SK-N-SH (cell line): ENCODE measurements at regions not wholly inside any gene's neighbourhood (a gene's known extent, or its start where the extent isn't known, plus 50 kb on each side); places are given as distances from the start of the nearest gene placed in this dataset.

Experiments used
- CTCF ChIA-PET: fragments of 300-600, 350-600 bp; formaldehyde crosslinking; extraction: SDS; loops from one replicate; lab custom pipeline; 2021; lab: Yijun Ruan, JAX
- POLR2A ChIA-PET: fragments of 350-600 bp; sonication (Branson Sonifier 250); formaldehyde crosslinking; extraction: SDS; loops from one replicate; lab custom pipeline; 2020; ENCODE audit warnings: antibody characterized with exemption, inconsistent platforms; lab: Yijun Ruan, JAX
- DNase-seq: peaks from one replicate; pipeline ENCODE4 v3.0.0; 2012
- H2AFZ ChIP-seq: fragments of 200-600 bp; sonication (generic); 2 replicates; pipeline ENCODE4 v1.8.1; 2016; ENCODE audit warnings: antibody characterized with exemption, mild to moderate bottlenecking, low read depth
- H3F3A ChIP-seq: fragments of 200-600 bp; sonication (generic); replicated peaks from 2 replicates; pipeline ENCODE3; 2016; ENCODE audit warnings: antibody characterized with exemption, mild to moderate bottlenecking; ENCODE audit not compliant: insufficient read depth
- H3K27ac ChIP-seq, 2 experiments: fragments of 200-500 bp in 1 of 2; fragments of 200-600 bp in 1 of 2; sonication (Bioruptor generic) in 1 of 2; sonication (generic), shearing (Covaris generic) in 1 of 2; 2 replicates each; pipeline versions ENCODE4 v1.5.1 to v1.6.1; 2014 to 2016; ENCODE audit warnings: low read depth in 2 of 2, inconsistent platforms in 1 of 2, low read length in 1 of 2, mild to moderate bottlenecking in 1 of 2, mixed read lengths in 1 of 2
- H3K27me3 ChIP-seq: fragments of 200-600 bp; sonication (generic), shearing (Covaris generic); 2 replicates; pipeline ENCODE4 v1.6.1; 2016; ENCODE audit warnings: mixed run types; ENCODE audit not compliant: insufficient read depth
- H3K36me3 ChIP-seq, 2 experiments: fragments of 200-500 bp in 1 of 2; fragments of 200-600 bp in 1 of 2; sonication (Bioruptor generic) in 1 of 2; sonication (generic) in 1 of 2; replicated peaks in 1 of 2; 2 replicates each; pipeline versions ENCODE3 to v1.5.1; 2014 to 2016; ENCODE audit warnings: low read length in 1 of 2, mild to moderate bottlenecking in 1 of 2; ENCODE audit not compliant: insufficient read depth in 2 of 2, control insufficient read depth in 1 of 2
- H3K4me1 ChIP-seq, 2 experiments: fragments of 200-500 bp in 1 of 2; fragments of 200-600 bp in 1 of 2; sonication (Bioruptor generic) in 1 of 2; sonication (generic), shearing (Covaris generic) in 1 of 2; 2 replicates each; pipeline versions ENCODE4 v1.5.1 to v1.6.1; 2014 to 2016; ENCODE audit warnings: low read depth in 1 of 2, low read length in 1 of 2, mixed run types in 1 of 2; ENCODE audit not compliant: insufficient read depth in 2 of 2, control insufficient read depth in 1 of 2
- H3K4me2 ChIP-seq: fragments of 200-600 bp; sonication (generic), shearing (Covaris generic); 2 replicates; pipeline ENCODE4 v1.6.1; 2017; ENCODE audit warnings: mixed run types
- H3K4me3 ChIP-seq, 2 experiments: fragments of 200-500 bp in 1 of 2; fragments of 200-600 bp in 1 of 2; sonication (Bioruptor generic) in 1 of 2; sonication (generic), shearing (Covaris generic) in 1 of 2; 2 replicates each; pipeline versions ENCODE4 v1.5.1 to v1.8.1; 2014 to 2016; ENCODE audit warnings: low read depth in 2 of 2, inconsistent platforms in 1 of 2, low read length in 1 of 2, mild to moderate bottlenecking in 1 of 2, mixed read lengths in 1 of 2, moderate library complexity in 1 of 2
- H3K79me2 ChIP-seq: fragments of 200-600 bp; sonication (generic); 2 replicates; pipeline ENCODE4 v1.8.1; 2017; ENCODE audit warnings: mild to moderate bottlenecking; ENCODE audit not compliant: insufficient read depth
- H3K9ac ChIP-seq: fragments of 200-600 bp; sonication (generic); 2 replicates; pipeline ENCODE4 v1.6.1; 2017; ENCODE audit warnings: mixed run types
- H3K9me2 ChIP-seq: fragments of 200-600 bp; sonication (generic); 2 replicates; pipeline ENCODE4 v1.6.1; 2017; ENCODE audit warnings: mixed run types
- H3K9me3 ChIP-seq: fragments of 200-600 bp; sonication (generic); 2 replicates; pipeline ENCODE4 v1.6.1; 2017; ENCODE audit warnings: mixed run types, mild to moderate bottlenecking, moderate library complexity
- H4K20me1 ChIP-seq: fragments of 200-600 bp; sonication (generic); 2 replicates; pipeline ENCODE4 v1.6.1; 2017; ENCODE audit warnings: mild to moderate bottlenecking, mixed run types; ENCODE audit not compliant: insufficient read depth
- CHD2 ChIP-seq: fragments of 150-350 bp; IDR thresholded peaks from 2 replicates; pipeline ENCODE4 v1.6.1; 2018; ENCODE audit warnings: low read length; ENCODE audit not compliant: partially characterized antibody
- CTCF ChIP-seq: fragments of 200-600 bp; sonication (generic); IDR thresholded peaks from 2 replicates; pipeline ENCODE4 v1.6.1; 2017; ENCODE audit warnings: antibody characterized with exemption, mild to moderate bottlenecking, moderate library complexity
- EZH2phosphoT487 ChIP-seq: fragments of 200-600 bp; sonication (generic); IDR thresholded peaks from 2 replicates; pipeline ENCODE4 v1.6.1; 2017; ENCODE audit warnings: low read depth, mixed run types, mild to moderate bottlenecking, antibody characterized with exemption, moderate library complexity, borderline replicate concordance
- FOSL2 ChIP-seq: IDR thresholded peaks from 2 replicates; pipeline ENCODE4 v1.4.0; 2012; ENCODE audit warnings: low read depth, mild to moderate bottlenecking, moderate library complexity, borderline replicate concordance
- FOXM1 ChIP-seq: IDR thresholded peaks from 2 replicates; pipeline ENCODE4 v1.4.0; 2012; ENCODE audit warnings: low read depth, mild to moderate bottlenecking
- IRF3 ChIP-seq: fragments of 150-350 bp; IDR thresholded peaks from 2 replicates; pipeline ENCODE4 v1.6.1; 2016; ENCODE audit warnings: mild to moderate bottlenecking, low read depth, low read length
- JUND ChIP-seq: IDR thresholded peaks from 2 replicates; pipeline ENCODE4 v1.4.0; 2012
- MEF2A ChIP-seq: IDR thresholded peaks from 2 replicates; pipeline ENCODE4 v1.4.0; 2012; ENCODE audit warnings: low read depth, borderline replicate concordance
- MXI1 ChIP-seq: IDR thresholded peaks from 2 replicates; pipeline ENCODE4 v1.6.1; 2012; ENCODE audit warnings: mild to moderate bottlenecking, low read depth, low read length, improper control_type of control experiment
- RFX5 ChIP-seq: IDR thresholded peaks from 2 replicates; pipeline ENCODE4 v1.6.1; 2012; ENCODE audit warnings: mild to moderate bottlenecking, improper control_type of control experiment, low read length
- RXRA ChIP-seq: IDR thresholded peaks from 2 replicates; pipeline ENCODE4 v1.4.0; 2012; ENCODE audit warnings: low read depth, mild to moderate bottlenecking, borderline replicate concordance
- TAF1 ChIP-seq: IDR thresholded peaks from 2 replicates; pipeline ENCODE4 v1.6.1; 2012; ENCODE audit warnings: low read depth, mild to moderate bottlenecking, low read length, moderate library complexity, borderline replicate concordance
- USF1 ChIP-seq: IDR thresholded peaks from 2 replicates; pipeline ENCODE4 v1.4.0; 2012; ENCODE audit warnings: low read depth, borderline replicate concordance
- WGBS: methylation state at CpG from one replicate; pipeline ENCODE4 v1.1.6; 2017; ENCODE audit warnings: low lambda C conversion rate; 5-methylcytosine and 5-hydroxymethylcytosine counted together
- TF ChIP-seq, protein P1 (sequence below): IDR thresholded peaks from 2 replicates; pipeline ENCODE4 v1.4.0; 2012; ENCODE audit warnings: low read depth, borderline replicate concordance
- TF ChIP-seq, protein P2 (sequence below): IDR thresholded peaks from 2 replicates; pipeline ENCODE4; 2012

DNA sequence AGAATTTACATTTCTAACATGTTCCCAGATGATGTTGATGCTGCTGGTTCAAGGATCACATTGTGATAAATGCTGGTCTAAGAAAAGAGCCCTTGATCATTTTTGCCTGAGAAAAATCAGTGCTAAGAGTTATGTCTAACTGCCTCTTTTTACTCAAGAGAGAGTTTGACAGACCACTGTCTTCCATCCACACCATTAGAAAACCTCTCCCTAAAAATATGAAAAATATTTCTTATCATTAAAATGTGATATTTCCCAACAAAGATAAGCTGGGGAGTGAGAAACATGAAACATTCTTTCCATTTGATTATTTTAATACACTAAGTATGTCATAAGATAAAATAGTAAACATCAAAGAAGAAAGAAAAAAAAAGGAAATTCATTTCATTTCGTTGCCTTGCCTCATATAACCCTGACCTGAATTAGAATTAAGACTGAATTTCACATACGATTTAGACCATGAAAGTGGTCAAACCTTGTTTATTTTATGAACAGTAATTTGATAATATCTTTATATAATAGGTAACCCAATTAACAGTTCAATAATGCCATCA is 471.8 kb upstream of the ARHGEF26 start:
- no peak overlapping the region for H2AFZ ChIP-seq
- H3K27me3 ChIP-seq: no peaks in the 10 kb centered on the region
- H3F3A ChIP-seq: no peaks in the 10 kb centered on the region
- H3K27ac ChIP-seq: no peak overlapping the region
- no peaks in the 10 kb centered on the region for H3K79me2 ChIP-seq
- no peaks in the 10 kb centered on the region for H3K36me3 ChIP-seq
- POLR2A ChIA-PET: no interaction called here
- no peak overlapping the region for H3K4me2 ChIP-seq
- no peak overlapping the region for H3K4me3 ChIP-seq
- H3K9ac ChIP-seq: no peak overlapping the region
- no peaks in the 10 kb centered on the region for H3K9me3 ChIP-seq
- CTCF ChIA-PET: no interaction called here
- no peak for DNase-seq
- TF ChIP-seq CTCF (no peak), EZH2phosphoT487 (no peak), RFX5 (no peak), IRF3 (no peak), CHD2 (no peak), FOSL2 (no peak), JUND (no peak), FOXM1 (no peak), USF1 (no peak), TAF1 (no peak), MXI1 (no peak), MEF2A (no peak), RXRA (no peak)
- TF ChIP-seq, protein P1, sequence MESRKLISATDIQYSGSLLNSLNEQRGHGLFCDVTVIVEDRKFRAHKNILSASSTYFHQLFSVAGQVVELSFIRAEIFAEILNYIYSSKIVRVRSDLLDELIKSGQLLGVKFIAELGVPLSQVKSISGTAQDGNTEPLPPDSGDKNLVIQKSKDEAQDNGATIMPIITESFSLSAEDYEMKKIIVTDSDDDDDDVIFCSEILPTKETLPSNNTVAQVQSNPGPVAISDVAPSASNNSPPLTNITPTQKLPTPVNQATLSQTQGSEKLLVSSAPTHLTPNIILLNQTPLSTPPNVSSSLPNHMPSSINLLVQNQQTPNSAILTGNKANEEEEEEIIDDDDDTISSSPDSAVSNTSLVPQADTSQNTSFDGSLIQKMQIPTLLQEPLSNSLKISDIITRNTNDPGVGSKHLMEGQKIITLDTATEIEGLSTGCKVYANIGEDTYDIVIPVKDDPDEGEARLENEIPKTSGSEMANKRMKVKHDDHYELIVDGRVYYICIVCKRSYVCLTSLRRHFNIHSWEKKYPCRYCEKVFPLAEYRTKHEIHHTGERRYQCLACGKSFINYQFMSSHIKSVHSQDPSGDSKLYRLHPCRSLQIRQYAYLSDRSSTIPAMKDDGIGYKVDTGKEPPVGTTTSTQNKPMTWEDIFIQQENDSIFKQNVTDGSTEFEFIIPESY: no peak
- TF ChIP-seq, protein P2, sequence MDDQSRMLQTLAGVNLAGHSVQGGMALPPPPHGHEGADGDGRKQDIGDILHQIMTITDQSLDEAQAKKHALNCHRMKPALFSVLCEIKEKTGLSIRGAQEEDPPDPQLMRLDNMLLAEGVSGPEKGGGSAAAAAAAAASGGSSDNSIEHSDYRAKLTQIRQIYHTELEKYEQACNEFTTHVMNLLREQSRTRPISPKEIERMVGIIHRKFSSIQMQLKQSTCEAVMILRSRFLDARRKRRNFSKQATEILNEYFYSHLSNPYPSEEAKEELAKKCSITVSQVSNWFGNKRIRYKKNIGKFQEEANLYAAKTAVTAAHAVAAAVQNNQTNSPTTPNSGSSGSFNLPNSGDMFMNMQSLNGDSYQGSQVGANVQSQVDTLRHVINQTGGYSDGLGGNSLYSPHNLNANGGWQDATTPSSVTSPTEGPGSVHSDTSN: no peak
- no peaks in the 10 kb centered on the region for H4K20me1 ChIP-seq
- H3K9me2 ChIP-seq: no peaks in the 10 kb centered on the region
- 3% methylated on average over 2 of the region's 2 CpGs for WGBS
- no peaks in the 10 kb centered on the region for H3K4me1 ChIP-seq
